Heart left ventricle (tissue), 16 donors: ENCODE measurements at regions not wholly inside any gene's neighbourhood (a gene's known extent, or its start where the extent isn't known, plus 50 kb on each side); places are given as distances from the start of the nearest gene placed in this dataset.

Experiments
- ATAC-seq, 4 donors: fragments of 200-7000 bp; cut with Tn5 transposase; one replicate each; pipeline ENCODE4 v1.9.1; 2020 to 2022; ENCODE audit warnings: moderate library complexity in 4 of 4, mild to moderate bottlenecking in 3 of 4, moderate number of reproducible peaks in 1 of 4
- DNase-seq, 5 donors: peaks; one replicate each; pipeline ENCODE4 v3.0.0-alpha.2; 2020
- H3K27ac ChIP-seq, 12 donors: fragments of 200-600 bp; sonication (generic) in 4 of 12; one replicate each; pipeline versions ENCODE4 v1.5.0 to v1.8.0; 2016 to 2022; ENCODE audit warnings: mild to moderate bottlenecking in 2 of 12
- H3K27me3 ChIP-seq, 9 donors: fragments of 200-600 bp; sonication (generic) in 2 of 9; one replicate each; pipeline versions ENCODE4 v1.5.1 to v1.8.0; 2016 to 2022; ENCODE audit warnings: mild to moderate bottlenecking in 3 of 9
- H3K36me3 ChIP-seq, 9 donors: fragments of 200-600 bp; sonication (generic) in 2 of 9; one replicate each; pipeline versions ENCODE4 v1.5.0 to v1.8.0; 2018 to 2022; ENCODE audit warnings: mild to moderate bottlenecking in 2 of 9
- H3K4me1 ChIP-seq, 12 donors: fragments of 200-600 bp; sonication (generic) in 4 of 12; one replicate each; pipeline versions ENCODE4 v1.5.0 to v1.8.0; 2016 to 2022; ENCODE audit warnings: mild to moderate bottlenecking in 3 of 12
- H3K4me3 ChIP-seq, 12 donors: fragments of 200-600 bp; sonication (generic) in 4 of 12; one replicate each; pipeline versions ENCODE4 v1.5.0 to v1.8.0; 2017 to 2022; ENCODE audit warnings: mild to moderate bottlenecking in 9 of 12, moderate library complexity in 4 of 12
- H3K9me3 ChIP-seq, 12 donors: fragments of 200-600 bp; sonication (generic) in 4 of 12; one replicate each; pipeline versions ENCODE4 v1.5.0 to v1.8.0; 2016 to 2022; ENCODE audit warnings: mild to moderate bottlenecking in 1 of 12
- CTCF ChIP-seq, 12 donors: fragments of 200-600 bp; sonication (generic) in 4 of 12; IDR thresholded peaks; one replicate each; pipeline versions ENCODE4 v1.5.0 to v1.8.0; 2018 to 2022; ENCODE audit warnings: antibody characterized with exemption in 12 of 12, mild to moderate bottlenecking in 5 of 12
- POLR2A ChIP-seq, 2 donors: fragments of 450-650 bp; IDR thresholded peaks; one replicate each; pipeline ENCODE4 v1.6.1; 2017; ENCODE audit warnings: antibody characterized with exemption in 2 of 2, mild to moderate bottlenecking in 2 of 2, moderate library complexity in 2 of 2
- WGBS, 4 donors: extraction: QIAGEN DNeasy Blood & Tissue Kit in 2 of 4; methylation state at CpG; one replicate each; pipeline versions ENCODE4 v1.1.5 to v1.1.7; 2013 to 2018; 5-methylcytosine and 5-hydroxymethylcytosine counted together
- intact Hi-C, 10 donors: fragments of 100-400 bp; cut with DNase I; formaldehyde crosslinking; loops; one replicate each; pipeline versions ENCODE4 v1.11.1 to v1.14.2; 2022
- donor health status: ischemic (EF 13 %, LVEDD 7.1; RV severe dilation, severe dysfunction).
- donor health status: healthy with polysubstance abuse.
- donor health status: DM: no; HTN: yes; CAD: no.
- donor health status: DM: no; HTN: no; CAD: no.
- donor health status: ischemic (EF 25% LVEDD 6.9; RV normal size, moderate dysfunction).
- donor health status: ischemic (EF 25% LVEDD 5.7; RV mildly dilated, moderate dysfunction).
- donor health status: healthy.
- donor health status: DM: yes; HTN: yes; CAD: no.
- donor health status: ischemic (EF 35%, LVEDD 5.7; RV mildly dilated, moderate dysfunction).
- donor health status: nonischemic (EF 11% LVEDD 7.7; RV severe dilation, severe dysfunction).
- donor health status: DM: yes; HTN: yes; CAD: no.
- donor health status: PGD.
- donor health status: ischemic (EF 29% LVEDD 5.4; RV normal size, mild dysfunction).
- donor health status: nonischemic (EF 23%, LVEDD 6.1; RV moderate dilation, normal function).

GRCh38 chr5:101948615-101949014, 347.5 kb downstream of the SLCO4C1 start:
- ATAC-seq = no peak
- no peak overlapping the region for H3K4me3 ChIP-seq
- H3K27ac ChIP-seq = no peak overlapping the region
- no peak for DNase-seq
- H3K9me3 ChIP-seq = no peaks in the 10 kb centered on the region
- WGBS, 4 donors = 78 to 88% (median 85%) methylated on average over 1 of the region's 1 CpG
- no peaks in the 10 kb centered on the region for H3K4me1 ChIP-seq
- intact Hi-C loops = no loop called here
- no peaks in the 10 kb centered on the region for H3K27me3 ChIP-seq
- TF ChIP-seq POLR2A (IDR thresholded peaks at IDR 0.05) = no peak
- no peak for TF ChIP-seq CTCF (IDR thresholded peaks at IDR 0.05)
- H3K36me3 ChIP-seq = no peaks in the 10 kb centered on the region

- no peak overlapping the region for H3K4me3 ChIP-seq
- WGBS, 4 donors = 25 to 53% (median 36%) methylated on average over 1 of the region's 1 CpG
- no peaks in the 10 kb centered on the region for H3K27me3 ChIP-seq
- no peak for DNase-seq
- no peaks in the 10 kb centered on the region for H3K36me3 ChIP-seq
- intact Hi-C loops = no loop called here
- no peak for ATAC-seq
- H3K9me3 ChIP-seq = no peaks in the 10 kb centered on the region
- H3K4me1 ChIP-seq = no peaks in the 10 kb centered on the region
- no peak overlapping the region for H3K27ac ChIP-seq
- TF ChIP-seq CTCF (IDR thresholded peaks at IDR 0.05) (no peak), POLR2A (IDR thresholded peaks at IDR 0.05) (no peak)
Measured at GRCh38 chr5:101943784-101944183, 352.3 kb downstream of the SLCO4C1 start.

- no peak overlapping the region for H3K4me3 ChIP-seq
- H3K27me3 ChIP-seq = no peaks in the 10 kb centered on the region
- no peaks in the 10 kb centered on the region for H3K4me1 ChIP-seq
- 35 to 46% (median 40%) methylated on average over 8 of the region's 8 CpGs for WGBS, 4 donors
- H3K36me3 ChIP-seq = no peaks in the 10 kb centered on the region
- TF ChIP-seq CTCF (IDR thresholded peaks at IDR 0.05) (peak in 6 of 12 donors; percentile 20 to 42 (median 28)), POLR2A (IDR thresholded peaks at IDR 0.05) (no peak)
- intact Hi-C loops = no loop called here
- ATAC-seq (no peak), DNase-seq (no peak)
- peaks cover 0 to 5% (median 0%) of the 10 kb centered on the region in 12 donors for H3K9me3 ChIP-seq
- no peak overlapping the region for H3K27ac ChIP-seq
Measured at GRCh38 chr5:101942321-101942882, 353.7 kb downstream of the SLCO4C1 start.

GRCh38 chr5:101937041-101937440, 359.0 kb downstream of the SLCO4C1 start:
- Histone ChIP-seq H3K4me1 (no peaks in the 10 kb centered on the region), H3K27me3 (no peaks in the 10 kb centered on the region), H3K36me3 (no peaks in the 10 kb centered on the region), H3K4me3 (no peak overlapping the region), H3K9me3 (peaks cover 0 to 5% (median 0%) of the 10 kb centered on the region in 12 donors), H3K27ac (no peak overlapping the region)
- ATAC-seq = no peak
- no peak for TF ChIP-seq CTCF (IDR thresholded peaks at IDR 0.05)
- no peak for TF ChIP-seq POLR2A (IDR thresholded peaks at IDR 0.05)
- WGBS, 4 donors = 62 to 85% (median 79%) methylated on average over 2 of the region's 2 CpGs
- intact Hi-C loops = no loop called here
- DNase-seq = no peak
